ENCODE measurements at regions not wholly inside any gene's neighbourhood (a gene's known extent, or its start where the extent isn't known, plus 50 kb on each side); places are given as distances from the start of the nearest gene placed in this dataset.

DNA sequence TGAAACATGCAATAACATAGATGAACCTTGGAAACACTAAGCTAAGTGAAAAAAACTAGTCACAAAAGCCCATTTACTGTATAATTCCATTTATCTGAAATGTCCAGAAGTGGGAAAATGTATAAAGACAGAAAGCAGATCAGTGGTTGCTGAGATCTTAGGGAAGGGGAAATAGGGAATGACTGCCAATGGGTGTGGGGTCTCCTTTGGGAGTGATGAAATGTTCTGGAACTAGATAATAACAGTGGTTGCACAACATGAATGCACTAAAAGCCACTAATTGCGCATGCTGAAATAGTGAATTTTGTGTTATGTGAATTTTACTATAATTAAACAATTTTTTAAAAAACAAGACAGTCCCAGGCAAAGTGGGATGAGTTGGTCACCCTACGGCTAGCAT is 472.8 kb downstream of the CCDC171 start:
- H3K27ac ChIP-seq (ENCODE audit: low read length) = no peak overlapping the region
- H3K4me3 ChIP-seq (ENCODE audit: low read length) = no peak overlapping the region
- H3K36me3 ChIP-seq (ENCODE audit: control insufficient read depth, insufficient read depth, low read length) = no peaks in the 10 kb centered on the region
- peaks cover 6% of the 10 kb centered on the region for H3K4me1 ChIP-seq (ENCODE audit: control insufficient read depth, insufficient read depth, low read length)
- no peaks in the 10 kb centered on the region for H3K27me3 ChIP-seq (ENCODE audit: control insufficient read depth, insufficient read depth, low read length)
- WGBS (ENCODE audit: insufficient coverage, low lambda C conversion rate) = no CpG with 5 or more reads among the region's 2 CpGs
- H3K9me3 ChIP-seq (ENCODE audit: control insufficient read depth, low read depth, low read length) = no peaks in the 10 kb centered on the region
- no peak for DNase-seq

DNA sequence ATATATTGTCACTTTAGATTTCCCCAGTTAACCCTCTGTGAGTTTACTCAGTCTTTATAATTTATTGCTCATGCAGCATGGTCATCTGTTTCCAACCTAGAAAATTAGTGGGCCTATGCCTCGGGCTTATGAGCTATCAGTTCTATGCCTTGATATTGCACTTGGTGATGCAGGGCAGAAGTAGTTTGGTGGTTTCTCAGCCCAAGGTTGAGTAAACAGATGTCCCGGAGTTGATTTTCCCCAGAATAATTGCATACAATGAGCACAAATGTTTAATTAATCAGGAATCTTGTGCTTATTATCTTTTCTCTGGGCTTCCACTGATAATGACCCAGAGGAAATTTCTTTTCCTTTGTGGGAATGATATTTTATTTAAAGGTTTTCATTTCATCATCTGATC is 474.0 kb downstream of the CCDC171 start:
- Histone ChIP-seq H3K27ac (ENCODE audit: low read length) (no peak overlapping the region), H3K9me3 (ENCODE audit: control insufficient read depth, low read depth, low read length) (no peaks in the 10 kb centered on the region), H3K36me3 (ENCODE audit: control insufficient read depth, insufficient read depth, low read length) (no peaks in the 10 kb centered on the region), H3K4me1 (ENCODE audit: control insufficient read depth, insufficient read depth, low read length) (peaks cover 6% of the 10 kb centered on the region), H3K4me3 (ENCODE audit: low read length) (no peak overlapping the region), H3K27me3 (ENCODE audit: control insufficient read depth, insufficient read depth, low read length) (no peaks in the 10 kb centered on the region)
- no peak for DNase-seq
- no CpG with 5 or more reads among the region's 2 CpGs for WGBS (ENCODE audit: insufficient coverage, low lambda C conversion rate)

DNA sequence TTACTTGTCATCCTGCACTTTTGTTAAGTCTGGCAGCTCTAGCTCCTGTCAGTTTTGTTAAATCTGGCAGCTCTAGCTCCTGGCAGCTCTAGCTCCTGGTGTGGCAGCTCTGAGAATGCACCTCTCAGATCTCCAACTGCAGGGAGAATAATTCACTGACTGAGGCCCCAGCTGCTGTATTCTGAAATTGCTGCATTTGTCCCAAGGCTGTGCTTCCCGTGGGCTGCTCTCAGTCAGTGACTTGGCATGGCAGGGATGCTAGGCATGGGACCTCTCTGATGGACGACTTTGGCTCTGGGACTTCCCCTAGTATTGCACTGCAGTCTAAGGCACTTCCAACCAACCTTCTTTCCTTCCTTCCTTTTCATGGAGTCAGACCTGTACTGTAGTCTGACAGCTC is 475.7 kb downstream of the CCDC171 start:
- H3K27ac ChIP-seq (ENCODE audit: low read length) = no peak overlapping the region
- H3K27me3 ChIP-seq (ENCODE audit: control insufficient read depth, insufficient read depth, low read length) = no peaks in the 10 kb centered on the region
- peaks cover 6% of the 10 kb centered on the region for H3K4me1 ChIP-seq (ENCODE audit: control insufficient read depth, insufficient read depth, low read length)
- no peaks in the 10 kb centered on the region for H3K9me3 ChIP-seq (ENCODE audit: control insufficient read depth, low read depth, low read length)
- no CpG with 5 or more reads among the region's 2 CpGs for WGBS (ENCODE audit: insufficient coverage, low lambda C conversion rate)
- H3K4me3 ChIP-seq (ENCODE audit: low read length) = no peak overlapping the region
- no peak for DNase-seq
- H3K36me3 ChIP-seq (ENCODE audit: control insufficient read depth, insufficient read depth, low read length) = no peaks in the 10 kb centered on the region

DNA sequence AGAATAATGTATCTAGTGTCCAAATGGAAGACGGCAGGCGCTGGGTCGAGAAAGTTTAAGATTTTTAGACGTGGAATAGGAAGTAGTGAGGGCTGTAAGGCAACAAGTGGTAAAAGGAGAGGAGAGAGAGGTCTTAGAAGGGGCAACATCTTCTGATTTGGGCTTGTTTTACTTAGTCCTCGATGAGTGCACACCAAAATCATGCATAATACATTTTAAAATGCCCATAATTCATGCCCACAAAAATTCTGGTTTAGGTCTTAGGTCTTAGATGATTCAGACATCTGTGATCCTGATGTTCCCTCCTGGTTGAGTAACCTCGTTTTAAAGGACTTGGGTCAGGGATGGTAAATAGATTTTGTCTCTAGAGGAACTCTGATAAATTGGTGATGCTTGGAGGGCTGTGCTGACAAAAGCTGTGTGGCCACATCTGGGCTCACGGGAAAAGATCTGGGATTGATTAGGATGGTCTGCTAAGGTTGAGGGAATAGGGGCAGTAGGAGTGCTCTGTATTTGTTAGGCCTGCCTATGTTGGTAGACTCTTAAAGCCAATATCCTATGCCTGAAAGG is 476.3 kb downstream of the CCDC171 start:
- no CpG with 5 or more reads among the region's 7 CpGs for WGBS (ENCODE audit: insufficient coverage, low lambda C conversion rate)
- H3K27ac ChIP-seq (ENCODE audit: low read length) = no peak overlapping the region

DNA sequence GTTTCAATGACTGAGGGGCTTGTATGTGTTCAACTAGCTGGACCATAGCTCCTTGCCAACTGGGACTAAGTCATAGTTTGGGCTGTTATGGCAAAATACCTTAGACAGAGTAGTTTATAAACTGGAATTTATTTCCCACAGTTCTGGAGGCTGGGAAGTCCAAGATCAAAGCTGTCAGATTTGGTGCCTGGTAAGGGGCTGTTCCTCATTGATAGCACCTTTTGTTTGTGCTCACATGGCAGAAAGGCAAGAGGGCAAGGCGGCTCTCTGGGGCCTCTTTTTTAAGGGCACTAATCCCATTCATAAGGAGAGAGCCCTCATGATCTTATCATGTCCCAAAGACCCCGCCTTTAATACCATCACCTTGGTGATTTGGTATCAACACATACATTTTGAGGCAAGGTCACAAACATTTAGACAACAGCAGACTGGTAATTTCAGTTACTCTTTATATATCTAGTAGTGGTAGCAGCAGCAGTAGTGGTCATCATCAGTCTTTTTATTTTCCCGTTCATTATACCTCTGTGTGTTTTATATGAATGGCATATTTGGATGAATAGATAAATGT is 477.0 kb downstream of the CCDC171 start:
- Histone ChIP-seq H3K27me3 (ENCODE audit: control insufficient read depth, insufficient read depth, low read length) (no peaks in the 10 kb centered on the region), H3K4me1 (ENCODE audit: control insufficient read depth, insufficient read depth, low read length) (peaks cover 6% of the 10 kb centered on the region), H3K27ac (ENCODE audit: low read length) (no peak overlapping the region), H3K36me3 (ENCODE audit: control insufficient read depth, insufficient read depth, low read length) (no peaks in the 10 kb centered on the region), H3K9me3 (ENCODE audit: control insufficient read depth, low read depth, low read length) (no peaks in the 10 kb centered on the region), H3K4me3 (ENCODE audit: low read length) (no peak overlapping the region)
- DNase-seq = no peak
- WGBS (ENCODE audit: insufficient coverage, low lambda C conversion rate) = 100% methylated on average over 1 of the region's 3 CpGs

More for the DNA sequence above, 476.3 kb downstream of the CCDC171 start:
- Histone ChIP-seq H3K36me3 (ENCODE audit: control insufficient read depth, insufficient read depth, low read length) (no peaks in the 10 kb centered on the region), H3K4me3 (ENCODE audit: low read length) (no peak overlapping the region), H3K4me1 (ENCODE audit: control insufficient read depth, insufficient read depth, low read length) (peaks cover 6% of the 10 kb centered on the region), H3K27me3 (ENCODE audit: control insufficient read depth, insufficient read depth, low read length) (no peaks in the 10 kb centered on the region), H3K9me3 (ENCODE audit: control insufficient read depth, low read depth, low read length) (no peaks in the 10 kb centered on the region)
- DNase-seq = no peak

DNA sequence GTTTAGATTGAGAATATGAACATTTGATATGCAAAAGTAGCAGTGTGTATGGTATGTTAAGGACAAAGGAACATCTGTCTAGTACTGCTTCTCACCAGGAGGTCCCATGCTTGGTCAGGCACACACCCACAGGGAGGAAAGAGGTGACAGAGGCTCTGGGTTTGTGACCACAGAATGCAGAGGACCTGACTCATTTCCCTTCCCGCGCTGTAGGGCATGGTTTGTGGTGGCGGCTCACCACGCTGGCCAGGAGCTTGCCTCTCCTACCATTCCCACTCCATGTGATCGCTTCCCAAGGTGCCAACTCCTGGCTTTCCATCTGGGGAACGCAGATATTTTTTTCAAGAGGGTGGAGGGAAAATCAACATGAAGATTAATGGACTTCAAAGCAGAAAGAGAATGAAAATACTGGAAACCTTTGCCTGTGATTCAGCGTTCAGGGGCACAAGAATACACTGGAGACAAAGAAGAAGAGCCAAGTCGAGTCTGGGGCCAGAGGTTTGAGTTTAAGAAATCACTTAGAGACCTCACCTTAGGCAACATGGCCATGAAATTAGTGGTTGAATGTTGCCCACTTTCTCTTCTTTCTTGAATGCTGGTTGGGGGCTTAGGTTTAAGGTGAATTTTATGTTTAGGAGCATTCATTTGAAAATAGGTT is 477.8 kb downstream of the CCDC171 start:
- H3K9me3 ChIP-seq (ENCODE audit: control insufficient read depth, low read depth, low read length) = no peaks in the 10 kb centered on the region
- H3K27me3 ChIP-seq (ENCODE audit: control insufficient read depth, insufficient read depth, low read length) = no peaks in the 10 kb centered on the region
- H3K27ac ChIP-seq (ENCODE audit: low read length) = no peak overlapping the region
- no peak for DNase-seq
- no peak overlapping the region for H3K4me3 ChIP-seq (ENCODE audit: low read length)
- H3K36me3 ChIP-seq (ENCODE audit: control insufficient read depth, insufficient read depth, low read length) = no peaks in the 10 kb centered on the region
- peaks cover 6% of the 10 kb centered on the region for H3K4me1 ChIP-seq (ENCODE audit: control insufficient read depth, insufficient read depth, low read length)
- no CpG with 5 or more reads among the region's 8 CpGs for WGBS (ENCODE audit: insufficient coverage, low lambda C conversion rate)

DNA sequence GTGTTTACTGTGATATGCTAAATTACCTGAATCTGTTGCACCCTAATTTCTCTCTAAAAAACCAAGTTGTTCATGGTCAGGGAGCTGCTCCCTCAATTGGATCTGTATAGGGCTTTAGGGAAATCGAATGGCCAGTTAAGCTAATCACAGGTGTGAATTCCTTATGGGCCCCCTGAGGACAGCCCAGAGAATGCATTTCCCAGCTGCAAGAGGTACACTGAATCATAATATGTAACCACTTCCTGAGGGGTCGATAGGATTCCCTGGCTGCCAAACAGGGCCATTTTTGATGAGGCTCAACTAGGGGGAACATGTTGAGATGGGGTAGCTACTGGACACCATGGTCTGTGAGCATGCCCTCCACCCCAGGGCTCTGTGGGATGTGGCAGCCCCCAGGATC is 478.6 kb downstream of the CCDC171 start:
- no peaks in the 10 kb centered on the region for H3K9me3 ChIP-seq (ENCODE audit: control insufficient read depth, low read depth, low read length)
- WGBS (ENCODE audit: insufficient coverage, low lambda C conversion rate) = no CpG with 5 or more reads among the region's 2 CpGs
- no peak overlapping the region for H3K4me3 ChIP-seq (ENCODE audit: low read length)
- H3K27me3 ChIP-seq (ENCODE audit: control insufficient read depth, insufficient read depth, low read length) = no peaks in the 10 kb centered on the region
- no peak overlapping the region for H3K27ac ChIP-seq (ENCODE audit: low read length)
- no peak for DNase-seq
- peaks cover under 1% of the 10 kb centered on the region for H3K4me1 ChIP-seq (ENCODE audit: control insufficient read depth, insufficient read depth, low read length)
- H3K36me3 ChIP-seq (ENCODE audit: control insufficient read depth, insufficient read depth, low read length) = no peaks in the 10 kb centered on the region

DNA sequence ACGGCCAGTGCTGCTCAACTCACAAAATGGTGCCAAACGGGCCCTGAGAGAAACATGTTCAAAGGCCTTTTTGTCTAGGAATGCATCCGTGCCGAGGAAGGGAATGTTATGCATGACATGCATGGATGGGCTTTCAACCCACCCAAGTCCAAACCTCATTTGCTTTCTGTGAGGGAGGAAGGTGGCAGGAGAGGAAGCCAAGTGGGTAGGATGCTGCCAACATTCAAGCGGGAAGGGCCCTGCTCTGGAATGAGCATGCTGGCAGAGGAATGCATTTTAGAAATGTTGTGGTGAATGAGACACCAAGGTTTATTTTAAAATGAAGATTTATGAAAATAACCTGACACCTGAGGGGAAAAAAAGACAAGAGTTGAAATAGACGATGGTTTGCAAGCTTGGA is 479.1 kb downstream of the CCDC171 start:
- no peaks in the 10 kb centered on the region for H3K9me3 ChIP-seq (ENCODE audit: control insufficient read depth, low read depth, low read length)
- 100% methylated on average over 1 of the region's 6 CpGs for WGBS (ENCODE audit: insufficient coverage, low lambda C conversion rate)
- H3K4me1 ChIP-seq (ENCODE audit: control insufficient read depth, insufficient read depth, low read length) = no peaks in the 10 kb centered on the region
- no peaks in the 10 kb centered on the region for H3K36me3 ChIP-seq (ENCODE audit: control insufficient read depth, insufficient read depth, low read length)
- H3K27ac ChIP-seq (ENCODE audit: low read length) = no peak overlapping the region
- H3K4me3 ChIP-seq (ENCODE audit: low read length) = no peak overlapping the region
- no peaks in the 10 kb centered on the region for H3K27me3 ChIP-seq (ENCODE audit: control insufficient read depth, insufficient read depth, low read length)
- DNase-seq = no peak

DNA sequence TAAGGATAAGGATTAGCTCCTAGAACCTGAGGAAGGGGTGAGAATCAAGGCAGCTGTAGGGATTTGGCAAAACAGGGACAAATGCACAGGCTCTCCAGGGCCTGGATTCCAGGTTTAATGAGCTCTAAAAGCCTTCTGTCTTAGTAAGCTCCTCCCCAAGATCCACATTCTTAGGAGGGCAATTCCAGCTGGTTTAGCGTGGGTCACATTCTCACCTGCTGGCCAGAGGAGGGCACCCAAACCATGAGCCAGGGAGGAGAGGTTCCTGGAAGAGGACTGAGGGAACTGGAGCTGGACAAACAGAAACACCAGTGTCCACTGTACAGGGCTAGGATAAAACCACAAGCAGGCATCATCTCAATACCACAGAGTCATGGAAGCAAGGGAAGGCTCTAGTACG is 480.0 kb downstream of the CCDC171 start:
- WGBS (ENCODE audit: insufficient coverage, low lambda C conversion rate) = no CpG with 5 or more reads among the region's 2 CpGs

DNA sequence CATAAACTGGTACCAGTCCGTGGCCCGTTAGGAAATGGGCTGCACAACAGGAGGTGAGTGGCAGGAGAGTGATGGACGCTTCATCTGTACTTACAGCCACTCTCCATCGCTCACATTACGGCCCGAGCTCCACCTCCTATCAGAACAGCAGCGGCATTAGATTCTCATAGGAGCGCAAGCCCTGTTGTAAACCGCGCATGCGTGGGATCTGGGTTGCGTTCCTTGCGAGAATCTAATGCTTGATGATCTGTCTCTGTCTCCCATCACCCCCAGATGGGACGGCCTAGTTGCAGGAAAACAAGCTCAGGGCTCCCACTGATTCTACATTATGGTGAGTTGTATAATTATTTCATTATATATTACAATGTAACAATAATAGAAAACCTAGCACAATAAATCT is 480.4 kb downstream of the CCDC171 start:
- Histone ChIP-seq H3K36me3 (ENCODE audit: control insufficient read depth, insufficient read depth, low read length) (no peaks in the 10 kb centered on the region), H3K27ac (ENCODE audit: low read length) (no peak overlapping the region), H3K27me3 (ENCODE audit: control insufficient read depth, insufficient read depth, low read length) (no peaks in the 10 kb centered on the region), H3K9me3 (ENCODE audit: control insufficient read depth, low read depth, low read length) (no peaks in the 10 kb centered on the region), H3K4me1 (ENCODE audit: control insufficient read depth, insufficient read depth, low read length) (no peaks in the 10 kb centered on the region), H3K4me3 (ENCODE audit: low read length) (no peak overlapping the region)
- WGBS (ENCODE audit: insufficient coverage, low lambda C conversion rate) = 75% methylated on average over 2 of the region's 14 CpGs
- no peak for DNase-seq

More for the DNA sequence above, 480.0 kb downstream of the CCDC171 start:
- H3K9me3 ChIP-seq (ENCODE audit: control insufficient read depth, low read depth, low read length) = no peaks in the 10 kb centered on the region
- no peak for DNase-seq
- H3K4me3 ChIP-seq (ENCODE audit: low read length) = no peak overlapping the region
- H3K27me3 ChIP-seq (ENCODE audit: control insufficient read depth, insufficient read depth, low read length) = no peaks in the 10 kb centered on the region
- no peaks in the 10 kb centered on the region for H3K36me3 ChIP-seq (ENCODE audit: control insufficient read depth, insufficient read depth, low read length)
- H3K4me1 ChIP-seq (ENCODE audit: control insufficient read depth, insufficient read depth, low read length) = no peaks in the 10 kb centered on the region
- no peak overlapping the region for H3K27ac ChIP-seq (ENCODE audit: low read length)
